ENCODE measurements at regions not wholly inside any gene's neighbourhood (a gene's known extent, or its start where the extent isn't known, plus 50 kb on each side); places are given as distances from the start of the nearest gene placed in this dataset.

- POLR2A ChIA-PET, result no interaction called here
- no peaks in the 10 kb centered on the region for H3K4me1 ChIP-seq (ENCODE audit: control insufficient read depth in 1 of 2, insufficient read depth in 2 of 2, low read depth in 1 of 2, low read length in 1 of 2)
Observed at GRCh38 chr9:25954209-25954608, 276.0 kb upstream of the TUSC1 start.

DNA sequence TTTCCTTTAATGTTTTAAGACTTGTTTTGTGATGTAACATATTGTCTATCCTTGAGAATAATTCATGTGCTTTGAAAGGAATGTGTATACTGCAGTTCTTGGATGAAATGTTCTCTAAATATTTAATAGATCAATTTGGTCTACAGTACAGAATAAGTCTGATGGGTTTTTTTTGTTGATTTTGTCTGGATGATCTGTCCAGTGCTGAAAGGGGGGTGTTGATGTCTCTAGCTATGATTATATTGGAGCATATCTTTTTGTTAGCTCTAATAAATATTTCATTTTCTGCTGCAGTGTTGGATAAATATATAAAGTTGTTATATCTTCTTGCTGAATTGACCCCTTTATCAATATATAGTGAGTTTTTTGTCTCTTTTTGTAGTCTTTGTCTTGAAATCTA is 269.9 kb upstream of the TUSC1 start:
- ChIA-PET POLR2A (no interaction called here), CTCF (no interaction called here)
- no peak overlapping the region for H3K4me3 ChIP-seq (ENCODE audit: low read depth in 2 of 2, low read length in 1 of 2)
- no peak overlapping the region for H3K9ac ChIP-seq
- no peaks in the 10 kb centered on the region for H3K4me1 ChIP-seq (ENCODE audit: control insufficient read depth in 1 of 2, insufficient read depth in 2 of 2, low read depth in 1 of 2, low read length in 1 of 2)
- no peak overlapping the region for H3K4me2 ChIP-seq
- no peaks in the 10 kb centered on the region for H3K9me3 ChIP-seq
- H3K79me2 ChIP-seq (ENCODE audit: insufficient read depth), result no peaks in the 10 kb centered on the region
- H3K36me3 ChIP-seq (replicated peaks in 1 of 2; ENCODE audit: control insufficient read depth in 1 of 2, insufficient read depth in 2 of 2, low read length in 1 of 2), result no peaks in the 10 kb centered on the region
- H3K9me2 ChIP-seq, result no peaks in the 10 kb centered on the region
- H3K27ac ChIP-seq (ENCODE audit: low read depth in 2 of 2, low read length in 1 of 2), result no peak overlapping the region
- H3F3A ChIP-seq (replicated peaks; ENCODE audit: insufficient read depth), result no peaks in the 10 kb centered on the region
- no peak for DNase-seq
- no peaks in the 10 kb centered on the region for H4K20me1 ChIP-seq (ENCODE audit: insufficient read depth)
- H3K27me3 ChIP-seq (ENCODE audit: insufficient read depth), result no peaks in the 10 kb centered on the region
- H2AFZ ChIP-seq (ENCODE audit: low read depth), result no peak overlapping the region
- TF ChIP-seq TAF1 (IDR thresholded peaks at IDR 0.05; ENCODE audit: borderline replicate concordance, low read depth, low read length) (no peak), FOXM1 (IDR thresholded peaks at IDR 0.05; ENCODE audit: low read depth) (no peak), SIN3A (IDR thresholded peaks at IDR 0.05; ENCODE audit: borderline replicate concordance, low read depth, low read length) (no peak), RFX5 (IDR thresholded peaks at IDR 0.05; ENCODE audit: low read length) (no peak), FOSL2 (IDR thresholded peaks at IDR 0.05; ENCODE audit: borderline replicate concordance, low read depth) (no peak), EP300 (IDR thresholded peaks at IDR 0.05; ENCODE audit: borderline replicate concordance in 1 of 2, low read depth in 1 of 2, low read length in 1 of 2) (no peak), ELF1 (IDR thresholded peaks at IDR 0.05) (no peak), EZH2phosphoT487 (IDR thresholded peaks at IDR 0.05; ENCODE audit: borderline replicate concordance, low read depth) (no peak), NRF1 (IDR thresholded peaks at IDR 0.05; ENCODE audit: low read depth, low read length) (no peak), FOXJ3 (CRISPR knock-in tag; IDR thresholded peaks at IDR 0.05) (no peak), YY1 (IDR thresholded peaks at IDR 0.05; ENCODE audit: low read depth) (no peak), SMC3 (IDR thresholded peaks at IDR 0.05; ENCODE audit: low read depth, low read length) (no peak), MXI1 (IDR thresholded peaks at IDR 0.05; ENCODE audit: low read depth, low read length) (no peak), GATA2 (CRISPR knock-in tag; IDR thresholded peaks at IDR 0.05) (no peak), JUND (IDR thresholded peaks at IDR 0.05) (no peak), USF1 (IDR thresholded peaks at IDR 0.05; ENCODE audit: borderline replicate concordance, low read depth) (no peak), USF2 (IDR thresholded peaks at IDR 0.05; ENCODE audit: borderline replicate concordance, low read depth, low read length) (no peak), RXRA (IDR thresholded peaks at IDR 0.05; ENCODE audit: borderline replicate concordance, low read depth) (no peak)
- TF ChIP-seq, protein P1, sequence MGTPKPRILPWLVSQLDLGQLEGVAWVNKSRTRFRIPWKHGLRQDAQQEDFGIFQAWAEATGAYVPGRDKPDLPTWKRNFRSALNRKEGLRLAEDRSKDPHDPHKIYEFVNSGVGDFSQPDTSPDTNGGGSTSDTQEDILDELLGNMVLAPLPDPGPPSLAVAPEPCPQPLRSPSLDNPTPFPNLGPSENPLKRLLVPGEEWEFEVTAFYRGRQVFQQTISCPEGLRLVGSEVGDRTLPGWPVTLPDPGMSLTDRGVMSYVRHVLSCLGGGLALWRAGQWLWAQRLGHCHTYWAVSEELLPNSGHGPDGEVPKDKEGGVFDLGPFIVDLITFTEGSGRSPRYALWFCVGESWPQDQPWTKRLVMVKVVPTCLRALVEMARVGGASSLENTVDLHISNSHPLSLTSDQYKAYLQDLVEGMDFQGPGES (IDR thresholded peaks at IDR 0.05; ENCODE audit: low read depth, low read length), result no peak
- TF ChIP-seq, protein P2, sequence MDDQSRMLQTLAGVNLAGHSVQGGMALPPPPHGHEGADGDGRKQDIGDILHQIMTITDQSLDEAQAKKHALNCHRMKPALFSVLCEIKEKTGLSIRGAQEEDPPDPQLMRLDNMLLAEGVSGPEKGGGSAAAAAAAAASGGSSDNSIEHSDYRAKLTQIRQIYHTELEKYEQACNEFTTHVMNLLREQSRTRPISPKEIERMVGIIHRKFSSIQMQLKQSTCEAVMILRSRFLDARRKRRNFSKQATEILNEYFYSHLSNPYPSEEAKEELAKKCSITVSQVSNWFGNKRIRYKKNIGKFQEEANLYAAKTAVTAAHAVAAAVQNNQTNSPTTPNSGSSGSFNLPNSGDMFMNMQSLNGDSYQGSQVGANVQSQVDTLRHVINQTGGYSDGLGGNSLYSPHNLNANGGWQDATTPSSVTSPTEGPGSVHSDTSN (IDR thresholded peaks at IDR 0.05), result no peak

More at GRCh38 chr9:25954209-25954608, 276.0 kb upstream of the TUSC1 start:
- Histone ChIP-seq H3K9me3 (no peaks in the 10 kb centered on the region), H3K27ac (ENCODE audit: low read depth in 2 of 2, low read length in 1 of 2) (no peak overlapping the region), H3K27me3 (ENCODE audit: insufficient read depth) (no peaks in the 10 kb centered on the region), H3K79me2 (ENCODE audit: insufficient read depth) (no peaks in the 10 kb centered on the region), H3F3A (replicated peaks; ENCODE audit: insufficient read depth) (peaks cover 4% of the 10 kb centered on the region), H2AFZ (ENCODE audit: low read depth) (no peak overlapping the region), H3K4me2 (no peak overlapping the region), H3K4me3 (ENCODE audit: low read depth in 2 of 2, low read length in 1 of 2) (no peak overlapping the region), H3K36me3 (replicated peaks in 1 of 2; ENCODE audit: control insufficient read depth in 1 of 2, insufficient read depth in 2 of 2, low read length in 1 of 2) (no peaks in the 10 kb centered on the region), H3K9me2 (no peaks in the 10 kb centered on the region), H4K20me1 (ENCODE audit: insufficient read depth) (no peaks in the 10 kb centered on the region), H3K9ac (no peak overlapping the region)
- CTCF ChIA-PET, result interaction anchor here (1.4 to 3.0 kb wide), 2 partner anchors 11 to 372 kb away, joined by 5 to 11 read pairs; no protein-coding TSS in a partner anchor
- no peak for DNase-seq
- TF ChIP-seq FOSL2 (IDR thresholded peaks at IDR 0.05; ENCODE audit: borderline replicate concordance, low read depth) (no peak), JUND (IDR thresholded peaks at IDR 0.05) (no peak)

Measured in SK-N-SH (cell line).